Sigmoid colon (tissue), 3 donors: ENCODE measurements at regions not wholly inside any gene's neighbourhood (a gene's known extent, or its start where the extent isn't known, plus 50 kb on each side); places are given as distances from the start of the nearest gene placed in this dataset.

Source experiments
- CTCF ChIP-seq, 4 experiments: fragments of 450-650 bp in 3 of 4; fragments of 200-600 bp in 1 of 4; IDR thresholded peaks; one replicate each; pipeline ENCODE4 v1.5.1; 2016 to 2019; ENCODE audit warnings: antibody characterized with exemption in 4 of 4, mild to moderate bottlenecking in 3 of 4, moderate library complexity in 2 of 4
- POLR2A ChIP-seq, 2 donors: fragments of 450-650 bp; IDR thresholded peaks; one replicate each; pipeline ENCODE4 v1.6.1; 2016; ENCODE audit warnings: antibody characterized with exemption in 2 of 2, mild to moderate bottlenecking in 2 of 2, moderate library complexity in 2 of 2

DNA sequence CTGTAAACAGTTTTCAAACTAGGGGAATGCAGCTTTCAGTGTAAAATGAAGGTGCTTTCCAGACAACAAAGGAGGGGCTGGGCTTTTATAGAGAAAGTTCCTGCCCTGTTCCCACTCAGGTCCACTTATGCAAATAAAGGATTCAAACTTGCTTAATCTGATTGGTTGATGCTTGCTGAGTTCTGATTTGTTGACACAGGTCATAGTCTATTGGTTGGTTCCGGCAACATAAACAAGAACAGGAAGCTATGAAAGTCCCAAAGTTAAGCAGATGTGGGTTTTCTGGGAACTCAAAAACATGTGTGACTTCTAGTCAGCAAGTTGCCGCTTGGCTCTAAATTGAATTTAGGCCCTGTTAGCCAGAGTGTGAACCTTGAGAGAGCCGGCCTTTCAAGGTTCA, 194.2 kb upstream of the SVIL start:
- TF ChIP-seq POLR2A (IDR thresholded peaks at IDR 0.05) = no peak
- no peak for TF ChIP-seq CTCF (IDR thresholded peaks at IDR 0.05)
